ENCODE measurements at regions not wholly inside any gene's neighbourhood (a gene's known extent, or its start where the extent isn't known, plus 50 kb on each side); places are given as distances from the start of the nearest gene placed in this dataset.

GRCh38 chr4:52298444-52298843, 247.3 kb downstream of the SPATA18 start:
- no peak overlapping the region for H3K4me2 ChIP-seq (ENCODE audit: low read length)
- no peaks in the 10 kb centered on the region for H3K36me3 ChIP-seq (ENCODE audit: insufficient read depth, low read length)
- H3K27ac ChIP-seq (ENCODE audit: low read depth, low read length) = no peak overlapping the region
- no peak overlapping the region for H3K9ac ChIP-seq (ENCODE audit: low read length)
- H2AFZ ChIP-seq (ENCODE audit: low read depth, low read length) = no peak overlapping the region
- TF ChIP-seq EZH2 (IDR thresholded peaks at IDR 0.05; ENCODE audit: insufficient read depth, low read length) (no peak), CTCF (IDR thresholded peaks at IDR 0.05; ENCODE audit: insufficient read depth, low read depth, low read length) (no peak)
- H3K36me3 Mint-ChIP-seq (ENCODE audit: low read depth, unreplicated experiment) = no peaks in the 10 kb centered on the region
- H3K4me1 Mint-ChIP-seq (ENCODE audit: low read depth, unreplicated experiment) = no peaks in the 10 kb centered on the region
- DNase-seq (ENCODE audit: low read depth) (no peak), FAIRE-seq (no peak)
- H3K4me3 Mint-ChIP-seq (ENCODE audit: unreplicated experiment) = no peak overlapping the region
- no peaks in the 10 kb centered on the region for H3K9me3 ChIP-seq (ENCODE audit: insufficient read depth, low read depth, low read length)
- H3K4me1 ChIP-seq (ENCODE audit: insufficient read depth, low read length) = no peaks in the 10 kb centered on the region
- no peak overlapping the region for H3K4me3 ChIP-seq (ENCODE audit: insufficient read depth, low read depth, low read length)
- no peaks in the 10 kb centered on the region for H3K27me3 ChIP-seq (ENCODE audit: insufficient read depth, low read length)
- H3K9me3 Mint-ChIP-seq (ENCODE audit: unreplicated experiment) = peaks cover 3% of the 10 kb centered on the region
- no peaks in the 10 kb centered on the region for H3K27me3 Mint-ChIP-seq (ENCODE audit: low read depth, unreplicated experiment)
- no peak overlapping the region for H3K27ac Mint-ChIP-seq (ENCODE audit: unreplicated experiment)
- no peaks in the 10 kb centered on the region for H4K20me1 ChIP-seq (ENCODE audit: insufficient read depth, low read length)
- H3K79me2 ChIP-seq (ENCODE audit: insufficient read depth, low read length) = no peaks in the 10 kb centered on the region

GRCh38 chr4:52299120-52299519, 248.0 kb downstream of the SPATA18 start:
- H2AFZ ChIP-seq (ENCODE audit: low read depth, low read length) = no peak overlapping the region
- TF ChIP-seq EZH2 (IDR thresholded peaks at IDR 0.05; ENCODE audit: insufficient read depth, low read length) (no peak), CTCF (IDR thresholded peaks at IDR 0.05; ENCODE audit: insufficient read depth, low read depth, low read length) (no peak)
- no peak overlapping the region for H3K4me2 ChIP-seq (ENCODE audit: low read length)

GRCh38 chr4:52311464-52312125, 260.5 kb downstream of the SPATA18 start:
- no peak for FAIRE-seq
- Histone ChIP-seq H3K9ac (ENCODE audit: low read length) (no peak overlapping the region), H2AFZ (ENCODE audit: low read depth, low read length) (no peak overlapping the region), H3K36me3 (ENCODE audit: insufficient read depth, low read length) (no peaks in the 10 kb centered on the region), H3K27me3 (ENCODE audit: insufficient read depth, low read length) (no peaks in the 10 kb centered on the region), H3K79me2 (ENCODE audit: insufficient read depth, low read length) (no peaks in the 10 kb centered on the region), H3K4me1 (ENCODE audit: insufficient read depth, low read length) (no peaks in the 10 kb centered on the region), H4K20me1 (ENCODE audit: insufficient read depth, low read length) (no peaks in the 10 kb centered on the region), H3K9me3 (ENCODE audit: insufficient read depth, low read depth, low read length) (no peaks in the 10 kb centered on the region), H3K27ac (ENCODE audit: low read depth, low read length) (no peak overlapping the region), H3K4me2 (ENCODE audit: low read length) (no peak overlapping the region), H3K4me3 (ENCODE audit: insufficient read depth, low read depth, low read length) (no peak overlapping the region)
- no peak overlapping the region for H3K27ac Mint-ChIP-seq (ENCODE audit: unreplicated experiment)
- TF ChIP-seq CTCF (IDR thresholded peaks at IDR 0.05; ENCODE audit: insufficient read depth, low read depth, low read length) (no peak), EZH2 (IDR thresholded peaks at IDR 0.05; ENCODE audit: insufficient read depth, low read length) (no peak)
- H3K4me1 Mint-ChIP-seq (ENCODE audit: low read depth, unreplicated experiment) = peaks cover 12% of the 10 kb centered on the region
- H3K27me3 Mint-ChIP-seq (ENCODE audit: low read depth, unreplicated experiment) = peaks cover 4% of the 10 kb centered on the region
- H3K36me3 Mint-ChIP-seq (ENCODE audit: low read depth, unreplicated experiment) = no peaks in the 10 kb centered on the region
- no peak overlapping the region for H3K4me3 Mint-ChIP-seq (ENCODE audit: unreplicated experiment)
- peaks cover 9% of the 10 kb centered on the region for H3K9me3 Mint-ChIP-seq (ENCODE audit: unreplicated experiment)
- DNase-seq (ENCODE audit: low read depth) = no peak

More at GRCh38 chr4:52299120-52299519, 248.0 kb downstream of the SPATA18 start:
- peaks cover 3% of the 10 kb centered on the region for H3K9me3 Mint-ChIP-seq (ENCODE audit: unreplicated experiment)
- Histone ChIP-seq H3K9ac (ENCODE audit: low read length) (no peak overlapping the region), H3K27me3 (ENCODE audit: insufficient read depth, low read length) (no peaks in the 10 kb centered on the region), H3K4me1 (ENCODE audit: insufficient read depth, low read length) (no peaks in the 10 kb centered on the region), H3K36me3 (ENCODE audit: insufficient read depth, low read length) (no peaks in the 10 kb centered on the region), H3K9me3 (ENCODE audit: insufficient read depth, low read depth, low read length) (no peaks in the 10 kb centered on the region), H3K27ac (ENCODE audit: low read depth, low read length) (no peak overlapping the region), H3K4me3 (ENCODE audit: insufficient read depth, low read depth, low read length) (no peak overlapping the region), H3K79me2 (ENCODE audit: insufficient read depth, low read length) (no peaks in the 10 kb centered on the region), H4K20me1 (ENCODE audit: insufficient read depth, low read length) (no peaks in the 10 kb centered on the region)
- H3K4me1 Mint-ChIP-seq (ENCODE audit: low read depth, unreplicated experiment) = no peaks in the 10 kb centered on the region
- no peak overlapping the region for H3K27ac Mint-ChIP-seq (ENCODE audit: unreplicated experiment)
- H3K27me3 Mint-ChIP-seq (ENCODE audit: low read depth, unreplicated experiment) = no peaks in the 10 kb centered on the region
- no peak overlapping the region for H3K4me3 Mint-ChIP-seq (ENCODE audit: unreplicated experiment)
- FAIRE-seq (no peak), DNase-seq (ENCODE audit: low read depth) (no peak)
- H3K36me3 Mint-ChIP-seq (ENCODE audit: low read depth, unreplicated experiment) = no peaks in the 10 kb centered on the region
